ENCODE measurements at regions not wholly inside any gene's neighbourhood (a gene's known extent, or its start where the extent isn't known, plus 50 kb on each side); places are given as distances from the start of the nearest gene placed in this dataset.

GRCh38 chr4:57282933-57283310, 172.7 kb upstream of the IGFBP7 start:
- TF ChIP-seq, protein P1, sequence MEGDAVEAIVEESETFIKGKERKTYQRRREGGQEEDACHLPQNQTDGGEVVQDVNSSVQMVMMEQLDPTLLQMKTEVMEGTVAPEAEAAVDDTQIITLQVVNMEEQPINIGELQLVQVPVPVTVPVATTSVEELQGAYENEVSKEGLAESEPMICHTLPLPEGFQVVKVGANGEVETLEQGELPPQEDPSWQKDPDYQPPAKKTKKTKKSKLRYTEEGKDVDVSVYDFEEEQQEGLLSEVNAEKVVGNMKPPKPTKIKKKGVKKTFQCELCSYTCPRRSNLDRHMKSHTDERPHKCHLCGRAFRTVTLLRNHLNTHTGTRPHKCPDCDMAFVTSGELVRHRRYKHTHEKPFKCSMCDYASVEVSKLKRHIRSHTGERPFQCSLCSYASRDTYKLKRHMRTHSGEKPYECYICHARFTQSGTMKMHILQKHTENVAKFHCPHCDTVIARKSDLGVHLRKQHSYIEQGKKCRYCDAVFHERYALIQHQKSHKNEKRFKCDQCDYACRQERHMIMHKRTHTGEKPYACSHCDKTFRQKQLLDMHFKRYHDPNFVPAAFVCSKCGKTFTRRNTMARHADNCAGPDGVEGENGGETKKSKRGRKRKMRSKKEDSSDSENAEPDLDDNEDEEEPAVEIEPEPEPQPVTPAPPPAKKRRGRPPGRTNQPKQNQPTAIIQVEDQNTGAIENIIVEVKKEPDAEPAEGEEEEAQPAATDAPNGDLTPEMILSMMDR (IDR thresholded peaks at IDR 0.05) = no peak
- TF ChIP-seq ZFX (IDR thresholded peaks at IDR 0.05; ENCODE audit: borderline replicate concordance) = no peak

Data from 22Rv1 (cell line).